ENCODE measurements at regions not wholly inside any gene's neighbourhood (a gene's known extent, or its start where the extent isn't known, plus 50 kb on each side); places are given as distances from the start of the nearest gene placed in this dataset.

GRCh38 chr13:24615911-24616472, 64.2 kb upstream of the ATP12A start:
- Histone ChIP-seq H3K9me1 (replicated peaks; ENCODE audit: control insufficient read depth, extremely low read depth, insufficient read depth, low read length) (no peaks in the 10 kb centered on the region), H3K36me3 (ENCODE audit: control insufficient read depth in 2 of 2, extremely low read depth in 1 of 2, insufficient read depth in 2 of 2, low read length in 2 of 2) (no peaks in the 10 kb centered on the region), H3K27me3 (ENCODE audit: control insufficient read depth in 2 of 2, insufficient read depth in 2 of 2, low read length in 2 of 2) (no peaks in the 10 kb centered on the region), H3K4me1 (ENCODE audit: control insufficient read depth, extremely low read depth, insufficient read depth, low read length) (no peaks in the 10 kb centered on the region), H3K27ac (ENCODE audit: insufficient read depth, low read depth, low read length) (no peak overlapping the region), H4K20me1 (replicated peaks; ENCODE audit: control insufficient read depth, extremely low read depth, insufficient read depth, low read length) (no peaks in the 10 kb centered on the region), H3K79me2 (ENCODE audit: control insufficient read depth, insufficient read depth, low read length) (no peaks in the 10 kb centered on the region), H3K9me3 (replicated peaks; ENCODE audit: control insufficient read depth, insufficient read depth, low read length) (no peaks in the 10 kb centered on the region), H3K4me3 (replicated peaks in 1 of 3; ENCODE audit: insufficient read depth in 1 of 3, low read depth in 1 of 3, low read length in 3 of 3) (no peak overlapping the region), H3K9ac (replicated peaks; ENCODE audit: extremely low read depth, insufficient read depth, low read length) (no peak overlapping the region), H2AFZ (ENCODE audit: low read depth, low read length) (no peak overlapping the region), H3K4me2 (ENCODE audit: insufficient read depth, low read length) (no peak overlapping the region)
- intact Hi-C loops (cut with micrococcal nuclease) (no loop called here), dilution Hi-C loops (cut with MboI; ENCODE audit: extremely low pct_ligation_motif_present, low sequenced_read_pairs) (no loop called here)
- TF ChIP-seq MYC (IDR thresholded peaks at IDR 0.05; ENCODE audit: low read depth, low read length), result no peak
- TF ChIP-seq POLR2A (IDR thresholded peaks at IDR 0.05; ENCODE audit: low read depth, low read length), result no peak
- FAIRE-seq, result no peak
- ChIA-PET CTCF (no interaction called here), POLR2A (no interaction called here)
- BruUV-seq (replicated peaks), result no TSS peak
- no peak for DNase-seq (ENCODE audit: low read depth, low spot score)

DNA sequence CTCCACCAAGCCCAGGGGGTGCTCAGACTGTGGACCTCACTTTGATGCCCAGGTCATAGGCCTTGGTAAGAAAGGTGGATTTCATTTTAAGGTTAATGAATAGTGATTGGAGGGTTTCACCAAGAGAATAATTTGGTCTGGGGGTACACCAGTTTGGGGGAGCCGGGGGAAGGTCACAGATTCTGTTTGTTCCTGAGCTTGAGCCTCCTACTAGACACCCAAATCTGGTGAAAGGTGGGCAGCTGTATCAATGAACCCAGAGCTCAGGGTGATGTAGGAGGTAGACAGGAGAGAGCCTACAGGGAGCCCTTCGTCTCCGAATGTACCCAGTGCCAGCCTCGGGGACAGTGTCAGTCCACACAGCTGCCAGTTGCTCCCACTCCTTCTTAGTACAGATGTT, 63.7 kb upstream of the ATP12A start:
- DNase-seq (ENCODE audit: low read depth, low spot score) (no peak), FAIRE-seq (no peak)
- intact Hi-C loops (cut with micrococcal nuclease) (no loop called here), dilution Hi-C loops (cut with MboI; ENCODE audit: extremely low pct_ligation_motif_present, low sequenced_read_pairs) (no loop called here)
- Histone ChIP-seq H3K9me1 (replicated peaks; ENCODE audit: control insufficient read depth, extremely low read depth, insufficient read depth, low read length) (no peaks in the 10 kb centered on the region), H3K27ac (ENCODE audit: insufficient read depth, low read depth, low read length) (no peak overlapping the region), H3K36me3 (ENCODE audit: control insufficient read depth in 2 of 2, extremely low read depth in 1 of 2, insufficient read depth in 2 of 2, low read length in 2 of 2) (no peaks in the 10 kb centered on the region), H3K9ac (replicated peaks; ENCODE audit: extremely low read depth, insufficient read depth, low read length) (no peak overlapping the region), H4K20me1 (replicated peaks; ENCODE audit: control insufficient read depth, extremely low read depth, insufficient read depth, low read length) (no peaks in the 10 kb centered on the region), H3K9me3 (replicated peaks; ENCODE audit: control insufficient read depth, insufficient read depth, low read length) (no peaks in the 10 kb centered on the region), H3K79me2 (ENCODE audit: control insufficient read depth, insufficient read depth, low read length) (no peaks in the 10 kb centered on the region), H3K27me3 (ENCODE audit: control insufficient read depth in 2 of 2, insufficient read depth in 2 of 2, low read length in 2 of 2) (no peaks in the 10 kb centered on the region), H3K4me3 (replicated peaks in 1 of 3; ENCODE audit: insufficient read depth in 1 of 3, low read depth in 1 of 3, low read length in 3 of 3) (no peak overlapping the region), H3K4me2 (ENCODE audit: insufficient read depth, low read length) (no peak overlapping the region), H2AFZ (ENCODE audit: low read depth, low read length) (no peak overlapping the region), H3K4me1 (ENCODE audit: control insufficient read depth, extremely low read depth, insufficient read depth, low read length) (no peaks in the 10 kb centered on the region)
- no peak for TF ChIP-seq MYC (IDR thresholded peaks at IDR 0.05; ENCODE audit: low read depth, low read length)
- no peak for TF ChIP-seq FOS (IDR thresholded peaks at IDR 0.05; ENCODE audit: borderline replicate concordance, insufficient read depth, low read length)
- TF ChIP-seq, protein P1, sequence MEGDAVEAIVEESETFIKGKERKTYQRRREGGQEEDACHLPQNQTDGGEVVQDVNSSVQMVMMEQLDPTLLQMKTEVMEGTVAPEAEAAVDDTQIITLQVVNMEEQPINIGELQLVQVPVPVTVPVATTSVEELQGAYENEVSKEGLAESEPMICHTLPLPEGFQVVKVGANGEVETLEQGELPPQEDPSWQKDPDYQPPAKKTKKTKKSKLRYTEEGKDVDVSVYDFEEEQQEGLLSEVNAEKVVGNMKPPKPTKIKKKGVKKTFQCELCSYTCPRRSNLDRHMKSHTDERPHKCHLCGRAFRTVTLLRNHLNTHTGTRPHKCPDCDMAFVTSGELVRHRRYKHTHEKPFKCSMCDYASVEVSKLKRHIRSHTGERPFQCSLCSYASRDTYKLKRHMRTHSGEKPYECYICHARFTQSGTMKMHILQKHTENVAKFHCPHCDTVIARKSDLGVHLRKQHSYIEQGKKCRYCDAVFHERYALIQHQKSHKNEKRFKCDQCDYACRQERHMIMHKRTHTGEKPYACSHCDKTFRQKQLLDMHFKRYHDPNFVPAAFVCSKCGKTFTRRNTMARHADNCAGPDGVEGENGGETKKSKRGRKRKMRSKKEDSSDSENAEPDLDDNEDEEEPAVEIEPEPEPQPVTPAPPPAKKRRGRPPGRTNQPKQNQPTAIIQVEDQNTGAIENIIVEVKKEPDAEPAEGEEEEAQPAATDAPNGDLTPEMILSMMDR (IDR thresholded peaks at IDR 0.05; ENCODE audit: extremely low read depth in 1 of 2, insufficient read depth in 1 of 2, low read depth in 1 of 2, low read length in 2 of 2), result no peak
- TF ChIP-seq GATA2 (IDR thresholded peaks at IDR 0.05; ENCODE audit: insufficient read depth, insufficient read length, low read depth, low read length), result no peak
- TF ChIP-seq POLR2A (IDR thresholded peaks at IDR 0.05; ENCODE audit: low read depth, low read length), result no peak
- TF ChIP-seq POLR2AphosphoS5 (IDR thresholded peaks at IDR 0.05; ENCODE audit: insufficient read depth, low read depth, low read length), result no peak
- POLR2A ChIA-PET, result no interaction called here
- BruUV-seq (replicated peaks), result no TSS peak
- CTCF ChIA-PET, result no interaction called here

All from endothelial cell of umbilical vein (primary cell).